ENCODE measurements at regions not wholly inside any gene's neighbourhood (a gene's known extent, or its start where the extent isn't known, plus 50 kb on each side); places are given as distances from the start of the nearest gene placed in this dataset.

DNA sequence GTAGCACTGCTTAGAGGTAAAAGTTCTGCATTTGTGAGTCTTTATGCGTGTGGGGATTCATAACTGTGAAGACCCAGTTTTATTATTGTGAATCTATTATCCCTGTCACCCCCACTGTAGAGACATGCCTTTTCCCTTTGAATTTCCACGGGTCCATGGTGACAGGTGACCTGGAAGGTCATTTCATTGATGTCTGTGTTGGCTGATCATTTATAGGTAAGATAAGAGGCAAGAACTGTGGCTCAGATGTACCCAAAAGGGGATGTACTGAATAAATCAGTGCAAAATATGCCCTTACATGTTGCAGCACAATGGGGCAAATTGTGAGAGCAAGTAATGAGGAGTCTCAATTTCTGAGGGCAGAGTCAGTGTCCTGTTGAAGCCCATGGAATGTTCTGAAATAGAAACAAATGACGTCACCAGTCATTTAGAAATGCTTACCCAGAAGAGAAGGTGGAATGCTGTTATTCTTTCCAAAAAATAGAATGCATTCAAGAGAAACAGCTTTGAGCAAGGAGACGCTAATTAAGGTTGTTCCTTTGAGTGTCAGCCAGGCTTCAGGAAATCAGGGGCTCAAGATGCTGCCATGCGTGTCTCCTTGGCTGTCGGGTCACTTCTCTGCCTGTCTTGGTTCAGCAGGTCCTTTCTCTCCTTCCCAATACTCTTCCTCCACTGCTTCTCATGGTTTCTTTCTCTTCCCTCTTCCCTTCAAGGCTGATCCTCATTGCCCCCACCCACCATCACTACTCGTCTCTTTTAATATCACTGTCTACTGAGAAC is 118.7 kb upstream of the E2F8 start:
- TF ChIP-seq ZNF565 (CRISPR knock-in tag; conservative IDR thresholded peaks at IDR 0.05; ENCODE audit: low read depth) (no peak), ZFP3 (CRISPR knock-in tag; IDR thresholded peaks at IDR 0.05) (no peak), RARB (CRISPR knock-in tag; IDR thresholded peaks at IDR 0.05) (no peak), ZC3H10 (CRISPR knock-in tag; IDR thresholded peaks at IDR 0.05) (no peak), BACH2 (CRISPR knock-in tag; IDR thresholded peaks at IDR 0.05; ENCODE audit: borderline replicate concordance) (no peak), ZFP30 (CRISPR knock-in tag; IDR thresholded peaks at IDR 0.05) (no peak), ARNTL (CRISPR knock-in tag; IDR thresholded peaks at IDR 0.05; ENCODE audit: borderline replicate concordance, low read depth) (no peak), PPARA (CRISPR knock-in tag; IDR thresholded peaks at IDR 0.05; ENCODE audit: borderline replicate concordance) (no peak)
- TF ChIP-seq, protein P1, sequence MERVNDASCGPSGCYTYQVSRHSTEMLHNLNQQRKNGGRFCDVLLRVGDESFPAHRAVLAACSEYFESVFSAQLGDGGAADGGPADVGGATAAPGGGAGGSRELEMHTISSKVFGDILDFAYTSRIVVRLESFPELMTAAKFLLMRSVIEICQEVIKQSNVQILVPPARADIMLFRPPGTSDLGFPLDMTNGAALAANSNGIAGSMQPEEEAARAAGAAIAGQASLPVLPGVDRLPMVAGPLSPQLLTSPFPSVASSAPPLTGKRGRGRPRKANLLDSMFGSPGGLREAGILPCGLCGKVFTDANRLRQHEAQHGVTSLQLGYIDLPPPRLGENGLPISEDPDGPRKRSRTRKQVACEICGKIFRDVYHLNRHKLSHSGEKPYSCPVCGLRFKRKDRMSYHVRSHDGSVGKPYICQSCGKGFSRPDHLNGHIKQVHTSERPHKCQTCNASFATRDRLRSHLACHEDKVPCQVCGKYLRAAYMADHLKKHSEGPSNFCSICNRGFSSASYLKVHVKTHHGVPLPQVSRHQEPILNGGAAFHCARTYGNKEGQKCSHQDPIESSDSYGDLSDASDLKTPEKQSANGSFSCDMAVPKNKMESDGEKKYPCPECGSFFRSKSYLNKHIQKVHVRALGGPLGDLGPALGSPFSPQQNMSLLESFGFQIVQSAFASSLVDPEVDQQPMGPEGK (CRISPR knock-in tag; IDR thresholded peaks at IDR 0.05; ENCODE audit: borderline replicate concordance): no peak
